Medulla oblongata (tissue), 1 donor: ENCODE measurements at regions not wholly inside any gene's neighbourhood (a gene's known extent, or its start where the extent isn't known, plus 50 kb on each side); places are given as distances from the start of the nearest gene placed in this dataset.

ENCODE experiments used
- DNase-seq: peaks from one replicate; pipeline ENCODE4 v3.0.0-alpha.2; 2015; ENCODE audit errors: extremely low spot score

- no peak for DNase-seq
These were observed 51.0 kb upstream of the L3MBTL3 start for GRCh38 chr6:129967427-129967826.

- no peak for DNase-seq
These were observed 52.3 kb upstream of the L3MBTL3 start for GRCh38 chr6:129966125-129966524.

- DNase-seq: no peak
These were observed 53.3 kb upstream of the L3MBTL3 start for GRCh38 chr6:129965096-129965495.

GRCh38 chr6:129959358-129959930, 58.9 kb upstream of the L3MBTL3 start:
- no peak for DNase-seq

GRCh38 chr6:129957941-129958898, 60.2 kb upstream of the L3MBTL3 start:
- no peak for DNase-seq

- no peak for DNase-seq
These were observed 62.8 kb upstream of the L3MBTL3 start for GRCh38 chr6:129955584-129955983.

- DNase-seq: no peak
These were observed 63.5 kb upstream of the L3MBTL3 start for GRCh38 chr6:129954749-129955431.

- no peak for DNase-seq
These were observed 70.6 kb upstream of the L3MBTL3 start for GRCh38 chr6:129947797-129948196.

- no peak for DNase-seq
These were observed 71.8 kb upstream of the L3MBTL3 start for GRCh38 chr6:129946439-129947140.

GRCh38 chr6:129943637-129944271, 74.6 kb upstream of the L3MBTL3 start:
- no peak for DNase-seq

- DNase-seq: no peak
These were observed 77.8 kb upstream of the L3MBTL3 start for GRCh38 chr6:129940454-129941195.

- DNase-seq: no peak
These were observed 77.3 kb upstream of the TMEM244 start for GRCh38 chr6:129938249-129939020.

GRCh38 chr6:129936329-129937165, 75.4 kb upstream of the TMEM244 start:
- DNase-seq: peak; percentile 89

GRCh38 chr6:129932321-129932720, 71.2 kb upstream of the TMEM244 start:
- DNase-seq: no peak

GRCh38 chr6:129929433-129929832, 68.3 kb upstream of the TMEM244 start:
- peak; percentile 61 for DNase-seq

- DNase-seq: no peak
These were observed 62.6 kb upstream of the TMEM244 start for GRCh38 chr6:129923530-129924250.

GRCh38 chr6:129921169-129921817, 60.2 kb upstream of the TMEM244 start:
- DNase-seq: no peak
